Fibroblast of pulmonary artery (primary cell): ENCODE measurements at regions not wholly inside any gene's neighbourhood (a gene's known extent, or its start where the extent isn't known, plus 50 kb on each side); places are given as distances from the start of the nearest gene placed in this dataset.

ENCODE experiments used
- DNase-seq: peaks from one replicate; pipeline ENCODE4 v3.0.0-alpha.2; 2010; ENCODE audit warnings: low read depth
- H3K4me3 ChIP-seq: replicated peaks from 2 replicates; pipeline ENCODE4 v1.5.1; 2011; ENCODE audit warnings: low read depth, mild to moderate bottlenecking, control low read depth, low read length, moderate library complexity
- TF ChIP-seq, protein P1 (sequence below): IDR thresholded peaks from 2 replicates; pipeline ENCODE4 v1.5.1; 2011; ENCODE audit warnings: mild to moderate bottlenecking, control low read depth, low read length, inconsistent platforms; ENCODE audit errors: missing control alignments

DNA sequence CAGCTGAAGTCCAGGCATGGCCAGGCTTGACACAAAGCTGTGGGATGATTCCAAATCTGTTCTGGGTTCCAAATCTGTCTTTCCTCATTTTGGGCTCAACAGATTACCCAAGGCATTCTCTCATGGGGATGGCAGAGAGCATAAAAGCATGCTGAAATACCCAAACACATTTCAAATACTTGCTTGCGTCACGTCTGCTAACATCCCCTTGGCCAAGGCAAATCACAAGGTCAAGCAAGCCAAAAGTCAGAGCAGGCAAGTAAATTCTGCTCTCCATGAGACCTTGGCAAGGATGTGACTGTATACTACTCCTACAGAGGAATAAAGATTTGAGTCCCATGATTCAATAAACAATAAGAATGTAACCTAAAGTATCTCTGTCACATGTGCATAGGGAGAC, 306.7 kb downstream of the EPB41L4A start:
- DNase-seq: no peak
- TF ChIP-seq, protein P1, sequence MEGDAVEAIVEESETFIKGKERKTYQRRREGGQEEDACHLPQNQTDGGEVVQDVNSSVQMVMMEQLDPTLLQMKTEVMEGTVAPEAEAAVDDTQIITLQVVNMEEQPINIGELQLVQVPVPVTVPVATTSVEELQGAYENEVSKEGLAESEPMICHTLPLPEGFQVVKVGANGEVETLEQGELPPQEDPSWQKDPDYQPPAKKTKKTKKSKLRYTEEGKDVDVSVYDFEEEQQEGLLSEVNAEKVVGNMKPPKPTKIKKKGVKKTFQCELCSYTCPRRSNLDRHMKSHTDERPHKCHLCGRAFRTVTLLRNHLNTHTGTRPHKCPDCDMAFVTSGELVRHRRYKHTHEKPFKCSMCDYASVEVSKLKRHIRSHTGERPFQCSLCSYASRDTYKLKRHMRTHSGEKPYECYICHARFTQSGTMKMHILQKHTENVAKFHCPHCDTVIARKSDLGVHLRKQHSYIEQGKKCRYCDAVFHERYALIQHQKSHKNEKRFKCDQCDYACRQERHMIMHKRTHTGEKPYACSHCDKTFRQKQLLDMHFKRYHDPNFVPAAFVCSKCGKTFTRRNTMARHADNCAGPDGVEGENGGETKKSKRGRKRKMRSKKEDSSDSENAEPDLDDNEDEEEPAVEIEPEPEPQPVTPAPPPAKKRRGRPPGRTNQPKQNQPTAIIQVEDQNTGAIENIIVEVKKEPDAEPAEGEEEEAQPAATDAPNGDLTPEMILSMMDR: no peak
- no peak overlapping the region for H3K4me3 ChIP-seq

DNA sequence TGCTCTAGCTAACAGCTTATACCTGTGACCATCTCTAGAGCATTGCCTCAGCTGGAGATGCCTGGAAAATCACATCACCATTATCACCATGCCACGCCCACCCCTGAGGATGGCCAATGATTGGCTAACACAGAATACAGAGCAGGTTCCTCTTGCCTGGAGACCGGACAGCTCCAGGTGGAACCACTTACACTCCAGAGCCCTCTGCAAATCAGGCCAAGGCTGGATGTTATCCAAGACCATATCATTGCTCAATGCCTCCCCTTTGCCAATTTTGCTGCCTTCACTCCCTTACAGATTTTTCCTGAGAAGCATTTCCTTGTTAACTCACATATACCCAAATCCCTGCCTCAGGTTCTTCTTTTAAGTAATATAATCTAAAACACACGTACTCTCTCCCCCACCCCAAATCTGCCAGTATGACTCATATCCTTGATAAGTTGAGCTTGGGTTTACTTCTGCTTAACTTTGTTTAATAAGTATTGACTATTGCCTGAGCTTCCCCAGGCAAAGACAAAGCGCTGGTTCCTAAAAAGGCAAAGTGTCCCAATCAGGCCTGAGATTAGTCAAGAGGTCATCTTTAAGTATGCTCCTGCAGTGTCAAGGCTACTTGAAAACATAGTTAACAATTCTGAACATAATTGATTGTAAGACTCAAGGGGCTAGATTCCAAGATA, 309.6 kb downstream of the EPB41L4A start:
- TF ChIP-seq, protein P1: no peak
- H3K4me3 ChIP-seq: no peak overlapping the region
- peak; percentile 96 for DNase-seq

DNA sequence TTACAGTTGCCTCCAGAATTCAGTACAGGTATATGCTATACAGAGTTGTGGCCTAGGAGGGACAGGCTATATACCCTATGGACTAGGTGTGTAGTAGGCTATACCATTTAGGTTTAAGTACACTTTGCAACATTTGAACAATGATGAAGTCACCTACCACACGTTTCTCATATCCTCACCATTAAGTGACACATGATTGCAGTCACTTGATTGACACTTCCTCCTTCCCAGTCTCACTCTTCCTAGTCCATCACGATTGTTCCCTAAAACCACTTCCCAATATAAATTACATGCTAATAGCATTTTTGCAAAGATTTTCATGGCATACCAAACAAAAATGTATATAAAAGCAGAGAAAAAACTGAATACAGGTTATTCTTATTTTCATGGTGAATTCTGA, 312.2 kb downstream of the EPB41L4A start:
- TF ChIP-seq, protein P1: no peak
- no peak for DNase-seq

DNA sequence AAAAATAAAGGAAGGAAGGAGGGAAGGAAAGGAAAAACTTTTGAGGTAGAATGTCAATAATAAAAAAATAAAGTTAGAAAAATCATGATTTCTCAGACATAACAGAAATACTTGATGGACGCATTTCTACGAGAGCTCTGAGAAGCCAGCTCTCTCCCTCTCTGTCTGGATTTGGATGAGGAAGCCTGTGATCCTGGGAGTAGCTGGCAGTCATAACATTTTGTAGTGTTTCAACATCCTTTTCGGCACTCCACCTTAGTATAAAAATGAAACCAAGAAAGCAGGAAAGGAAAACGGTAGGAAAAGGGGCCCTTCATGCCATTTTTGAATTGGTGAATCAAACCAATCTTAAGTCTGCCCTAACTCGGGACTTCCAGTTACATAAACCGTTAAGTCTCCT, 321.3 kb downstream of the EPB41L4A start:
- TF ChIP-seq, protein P1: no peak
- no peak overlapping the region for H3K4me3 ChIP-seq
- DNase-seq: peak; percentile 13

More for the DNA sequence above, 312.2 kb downstream of the EPB41L4A start:
- H3K4me3 ChIP-seq: no peak overlapping the region

DNA sequence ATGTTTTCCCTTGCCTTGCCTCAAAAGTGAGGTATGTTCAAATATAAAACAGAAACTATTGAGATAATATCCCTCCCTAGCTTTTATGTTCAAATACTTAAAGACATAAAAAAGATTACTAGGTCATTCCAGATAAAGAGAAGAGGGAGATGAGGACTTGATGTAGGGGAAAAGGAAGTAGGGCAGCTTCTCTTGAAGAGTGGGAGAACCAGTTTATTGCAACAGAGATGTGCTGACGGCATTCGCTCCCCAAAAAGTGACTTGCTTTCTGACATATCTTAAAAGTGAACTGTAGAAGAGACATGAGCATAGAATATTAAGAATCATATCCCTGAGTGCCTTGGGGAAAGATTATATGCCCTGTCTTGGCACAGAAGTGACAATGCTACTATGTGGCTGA, 330.2 kb upstream of the NREP start:
- DNase-seq: no peak
- H3K4me3 ChIP-seq: no peak overlapping the region
- TF ChIP-seq, protein P1: no peak

DNA sequence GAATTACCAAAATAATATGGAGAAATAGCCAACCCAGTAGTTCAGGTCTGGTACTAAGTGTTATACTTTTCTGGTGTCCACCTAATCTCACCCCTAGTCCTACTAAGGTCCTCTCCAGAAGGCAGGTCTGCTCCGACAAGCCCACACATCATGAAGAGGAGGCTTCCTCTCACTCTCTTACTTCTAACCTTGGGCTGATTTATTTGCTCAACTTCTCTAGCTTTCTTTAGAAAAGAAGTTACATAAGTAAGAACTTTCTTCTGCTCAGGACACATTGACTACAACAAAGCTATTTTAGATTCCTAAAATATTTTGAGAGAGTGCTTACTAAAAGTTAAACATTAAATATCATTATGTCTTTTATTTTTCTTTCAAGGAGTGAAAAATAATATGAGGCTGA, 329.7 kb upstream of the NREP start:
- no peak for DNase-seq
- no peak overlapping the region for H3K4me3 ChIP-seq
- TF ChIP-seq, protein P1: no peak

DNA sequence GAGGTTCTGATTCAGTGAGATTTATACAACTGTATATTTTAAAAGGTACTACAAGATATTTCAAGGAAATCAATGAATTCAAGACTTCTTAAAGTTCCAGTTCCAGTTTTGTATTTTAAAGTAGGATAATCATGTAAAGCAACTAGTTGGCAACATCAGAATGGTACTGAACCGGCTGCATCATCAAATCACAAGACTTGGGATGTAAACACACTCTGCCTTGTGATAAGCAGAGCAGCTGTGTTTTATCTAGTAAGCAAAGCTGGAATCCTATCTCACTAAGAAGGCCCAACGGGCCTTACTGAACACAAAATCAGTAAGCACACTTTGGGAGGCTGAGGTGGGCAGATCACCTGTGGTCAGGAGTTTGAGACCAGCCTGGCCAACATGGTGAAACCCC, 327.2 kb upstream of the NREP start:
- peak; percentile 41 for DNase-seq
- TF ChIP-seq, protein P1: no peak

More for the DNA sequence above, 327.2 kb upstream of the NREP start:
- H3K4me3 ChIP-seq: no peak overlapping the region
